ENCODE measurements at regions not wholly inside any gene's neighbourhood (a gene's known extent, or its start where the extent isn't known, plus 50 kb on each side); places are given as distances from the start of the nearest gene placed in this dataset.

DNA sequence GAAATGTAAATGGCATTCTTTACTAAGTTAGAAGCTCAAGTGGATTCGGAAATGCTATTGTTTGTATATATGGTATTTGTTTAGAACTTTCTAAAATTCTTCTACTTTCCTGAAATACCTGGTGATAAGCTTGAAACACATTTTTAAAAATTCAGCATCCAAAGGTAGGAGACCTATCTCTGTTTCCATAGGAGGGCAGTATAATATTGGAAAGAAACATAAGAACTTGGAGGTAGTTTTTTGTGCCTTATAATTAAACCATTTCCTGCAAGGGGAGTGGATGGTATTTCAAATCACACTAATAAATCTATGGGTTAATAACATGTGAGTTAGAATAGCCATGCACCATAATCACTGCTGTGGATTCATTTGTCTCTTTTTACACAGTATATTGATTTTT lies 217.4 kb upstream of the AADAT start:
- DNase-seq (ENCODE audit: low read depth, low spot score) = no peak

DNA sequence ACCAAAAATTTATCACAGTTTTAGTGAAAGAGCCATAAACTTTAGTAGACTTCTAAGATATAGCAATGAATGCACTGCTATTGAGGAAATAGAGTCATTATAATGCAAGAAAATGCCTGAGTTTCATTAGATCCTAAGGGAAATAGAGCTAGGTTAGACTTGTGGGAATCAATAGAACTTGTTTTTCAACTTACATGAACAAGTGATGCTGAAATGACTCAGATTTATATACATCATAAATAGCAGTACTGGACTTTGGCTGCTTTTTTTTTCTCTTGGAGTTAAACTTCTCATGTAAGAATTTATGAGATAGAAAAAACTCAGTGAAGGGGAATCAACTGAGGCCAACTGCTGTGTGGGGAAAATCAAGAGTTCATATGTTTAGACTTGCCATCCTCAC lies 216.5 kb upstream of the AADAT start:
- DNase-seq (ENCODE audit: low read depth, low spot score) = no peak

DNA sequence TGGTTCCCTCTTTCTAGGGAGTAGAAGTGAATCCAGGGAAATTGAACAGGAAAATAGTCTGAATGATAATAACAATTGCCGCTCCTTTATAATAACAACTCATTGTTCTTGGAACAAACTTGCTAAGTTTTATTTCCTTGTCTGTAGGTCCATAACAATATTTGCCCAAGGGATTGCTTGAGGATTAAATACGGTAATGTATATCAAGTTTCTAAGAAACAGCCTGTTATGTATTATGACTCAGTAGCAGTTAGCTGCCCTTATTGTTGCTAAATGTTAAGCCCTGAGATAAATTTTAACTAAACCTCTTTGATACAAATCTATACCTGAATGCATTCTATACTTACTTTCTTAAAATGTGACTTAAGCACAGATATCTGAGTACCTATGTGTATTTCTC lies 215.9 kb upstream of the AADAT start:
- no peak for DNase-seq (ENCODE audit: low read depth, low spot score)

DNA sequence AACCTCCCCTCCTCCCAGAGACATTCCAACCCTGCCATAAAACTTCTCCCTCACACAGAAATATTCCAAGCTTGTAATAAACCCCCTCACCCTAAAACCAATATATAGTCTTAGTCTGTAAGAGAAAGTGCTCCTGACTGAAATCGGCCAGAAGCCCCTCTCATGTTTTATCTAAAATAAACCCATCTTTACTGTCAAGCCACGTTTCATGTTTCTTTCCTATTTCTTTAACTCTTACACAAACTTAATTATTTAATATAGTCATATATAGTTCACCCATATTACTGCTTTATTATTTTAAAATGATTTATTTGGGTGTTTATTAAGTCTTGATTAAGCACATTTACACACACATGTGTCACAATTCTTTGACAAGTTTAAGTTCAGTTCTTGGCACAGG lies 191.3 kb upstream of the AADAT start:
- no peak for DNase-seq (ENCODE audit: low read depth, low spot score)

DNA sequence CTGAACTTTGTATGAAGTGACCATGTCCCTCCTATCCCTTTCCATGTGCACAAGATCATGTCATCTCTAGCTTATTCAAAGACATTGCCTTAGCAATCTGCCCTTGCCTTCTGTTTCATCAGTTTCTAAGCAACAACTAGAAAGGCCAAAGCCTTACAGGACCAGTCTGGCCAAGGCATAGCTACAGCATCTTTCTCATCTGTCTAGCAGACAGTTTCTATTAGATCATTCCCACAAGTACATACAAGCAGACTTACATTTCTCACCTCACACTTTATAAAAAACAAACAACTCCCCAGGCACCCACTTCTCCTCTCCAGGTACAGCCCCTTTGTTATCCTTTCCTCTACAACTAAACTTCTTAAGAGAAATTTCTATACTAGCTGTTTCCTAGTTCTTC lies 188.7 kb upstream of the AADAT start:
- no peak for DNase-seq (ENCODE audit: low read depth, low spot score)

DNA sequence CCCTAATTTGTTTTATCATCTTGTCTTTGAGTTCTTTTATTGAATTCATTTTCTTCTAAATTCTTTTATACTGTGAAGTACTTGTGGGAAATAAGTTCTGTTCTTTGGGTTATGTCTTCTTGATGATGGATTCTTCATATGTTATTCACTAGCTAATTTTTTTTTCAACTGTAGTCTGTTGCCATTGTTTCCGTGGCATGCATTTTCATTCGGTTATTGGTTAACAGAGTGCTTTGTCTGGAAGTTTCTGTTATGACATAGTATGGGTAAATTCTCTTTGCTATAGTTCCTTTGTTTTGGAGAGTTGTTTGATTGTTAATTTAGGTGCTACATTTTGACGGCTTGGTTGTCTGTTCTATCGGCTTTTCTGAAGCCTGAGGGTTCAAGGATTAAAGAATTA lies 184.9 kb upstream of the AADAT start:
- no peak for DNase-seq (ENCODE audit: low read depth, low spot score)

DNA sequence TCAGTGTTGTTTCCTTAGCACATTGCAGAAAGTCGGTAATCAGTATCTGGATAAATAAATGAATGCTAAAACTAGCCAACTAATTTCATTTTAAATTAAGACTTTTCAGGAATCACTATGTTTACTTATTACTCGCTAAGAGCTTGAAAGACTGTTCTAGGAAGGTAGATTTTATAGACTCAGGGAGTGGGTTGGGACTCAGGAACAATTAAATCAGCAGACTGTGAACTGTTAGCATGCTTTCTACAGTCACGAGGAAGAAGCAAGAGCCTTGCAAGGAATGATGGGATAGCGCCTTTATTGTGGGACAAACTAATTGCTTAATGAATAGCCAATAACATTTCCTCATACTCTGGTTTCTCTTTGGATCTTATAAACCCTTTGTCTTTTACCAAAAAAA lies 183.2 kb upstream of the AADAT start:
- no peak for DNase-seq (ENCODE audit: low read depth, low spot score)

DNA sequence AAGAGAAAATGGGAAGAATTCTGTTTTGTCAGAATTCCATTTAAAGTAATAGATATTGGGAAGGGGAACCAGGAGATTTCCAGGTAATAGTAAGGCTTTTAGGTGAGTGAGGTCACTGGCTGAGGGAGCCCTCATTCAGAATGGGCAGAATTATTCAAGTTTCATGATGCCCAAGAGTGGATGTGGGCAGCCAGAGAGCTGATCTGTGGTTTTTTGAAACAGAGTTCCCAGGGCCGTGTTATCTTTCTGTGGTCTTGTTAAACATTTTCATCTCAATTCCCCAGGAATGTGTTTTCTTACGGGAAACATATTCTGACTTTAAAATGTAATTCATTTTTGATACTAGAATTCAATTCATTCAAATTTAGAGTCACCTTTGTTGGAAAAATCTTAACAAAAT lies 182.0 kb upstream of the AADAT start:
- no peak for DNase-seq (ENCODE audit: low read depth, low spot score)

DNA sequence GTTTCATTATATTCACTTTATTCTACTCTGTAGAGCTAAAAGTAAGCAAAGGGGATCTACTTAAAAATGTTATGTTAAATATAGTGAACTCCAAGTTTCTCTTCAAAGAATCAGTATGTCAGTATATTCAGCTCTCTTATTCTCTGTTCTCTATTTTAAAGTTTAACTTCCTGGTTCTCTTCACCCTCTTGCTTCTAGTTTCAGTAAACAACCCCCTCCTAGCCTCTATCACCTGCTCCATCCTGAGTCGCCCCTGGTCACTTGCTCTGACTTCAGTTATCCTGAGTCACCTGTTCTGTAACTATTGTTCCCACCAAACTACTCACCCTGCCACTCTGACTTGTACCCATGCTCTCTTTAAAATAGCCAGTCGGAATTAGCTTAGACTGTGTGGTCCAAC lies 180.9 kb upstream of the AADAT start:
- DNase-seq (ENCODE audit: low read depth, low spot score) = no peak

DNA sequence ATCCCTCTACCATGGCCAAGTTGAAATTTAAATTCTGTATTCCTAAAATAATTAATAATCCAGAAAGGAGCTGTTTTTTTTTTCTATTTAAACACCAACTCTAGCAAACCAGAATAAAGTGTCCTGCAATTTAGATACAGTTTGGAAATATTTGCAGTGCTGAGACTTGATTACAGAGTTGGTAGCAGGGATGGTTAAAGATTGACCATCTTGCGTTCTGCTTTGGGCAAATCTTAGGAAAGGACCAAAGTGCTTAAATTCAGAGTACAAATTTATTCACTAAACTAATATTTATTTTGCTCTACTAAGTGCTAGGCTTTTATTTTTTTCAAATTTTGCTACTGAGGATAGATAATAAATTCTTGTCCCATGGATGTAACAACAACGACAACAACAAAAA lies 180.2 kb upstream of the AADAT start:
- no peak for DNase-seq (ENCODE audit: low read depth, low spot score)

DNA sequence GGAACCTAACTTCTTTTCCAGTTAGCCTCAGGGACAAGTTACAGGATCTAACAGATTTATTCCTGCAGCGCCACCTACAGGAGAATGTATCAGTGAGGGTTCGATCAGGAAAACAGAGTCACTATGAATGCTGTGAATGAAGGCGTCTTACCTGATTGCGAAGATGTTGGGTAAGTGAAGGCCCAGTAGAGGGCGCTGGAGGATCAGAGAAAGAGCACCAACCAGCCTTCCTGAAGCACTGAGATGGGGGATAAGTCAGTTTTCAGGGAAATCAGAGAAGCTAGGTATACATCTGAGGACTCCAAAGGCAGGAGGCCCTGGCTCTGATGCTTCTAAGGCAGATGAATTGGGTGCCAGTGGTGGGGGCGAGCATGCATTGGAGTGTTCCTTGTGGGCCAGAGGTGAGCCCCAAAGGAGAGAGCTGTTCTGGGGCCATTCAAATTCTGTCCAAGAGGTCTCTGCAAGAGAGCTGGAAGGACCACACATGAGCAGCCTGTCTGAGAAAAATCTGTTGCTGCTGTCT lies 169.9 kb upstream of the AADAT start:
- peak; percentile 7 for DNase-seq (ENCODE audit: low read depth, low spot score)

DNA sequence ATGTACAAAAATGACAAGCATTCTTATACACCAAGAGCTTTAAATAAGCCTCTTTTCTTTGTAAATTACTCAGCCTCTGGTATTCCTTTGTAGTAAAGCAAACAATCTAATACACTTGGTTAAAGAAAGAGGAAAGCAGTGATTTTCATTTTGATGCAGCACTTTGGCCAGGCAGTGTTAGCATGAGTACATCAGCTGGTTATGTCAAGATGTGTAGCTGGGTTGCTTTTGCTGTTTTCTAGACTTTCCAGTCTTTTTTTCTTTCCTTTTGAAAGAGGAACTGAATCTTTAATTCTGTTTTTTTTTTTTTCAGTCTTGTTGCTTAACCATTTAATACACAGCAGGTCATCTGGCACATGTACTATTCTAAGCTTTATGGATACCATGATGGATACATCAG lies 167.1 kb upstream of the AADAT start:
- DNase-seq (ENCODE audit: low read depth, low spot score) = no peak

DNA sequence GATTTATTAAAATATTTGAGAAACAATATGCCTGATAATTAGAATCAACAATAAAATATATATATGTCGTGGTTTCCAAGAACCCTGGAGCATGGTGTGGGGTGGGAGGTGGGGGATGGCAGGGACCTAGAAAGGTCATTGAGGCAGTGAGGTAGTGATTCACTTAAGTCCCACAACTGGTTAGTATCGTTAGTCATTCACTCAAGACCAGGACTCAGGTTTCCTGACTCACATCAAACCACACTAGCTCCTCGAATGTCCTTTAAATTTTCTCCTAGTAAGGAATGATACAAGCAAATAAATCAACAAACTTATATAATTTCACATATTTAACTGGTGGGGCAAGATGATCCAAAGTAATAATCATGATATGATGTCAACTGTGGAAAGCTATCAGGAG lies 158.8 kb upstream of the AADAT start:
- DNase-seq (ENCODE audit: low read depth, low spot score) = no peak

DNA sequence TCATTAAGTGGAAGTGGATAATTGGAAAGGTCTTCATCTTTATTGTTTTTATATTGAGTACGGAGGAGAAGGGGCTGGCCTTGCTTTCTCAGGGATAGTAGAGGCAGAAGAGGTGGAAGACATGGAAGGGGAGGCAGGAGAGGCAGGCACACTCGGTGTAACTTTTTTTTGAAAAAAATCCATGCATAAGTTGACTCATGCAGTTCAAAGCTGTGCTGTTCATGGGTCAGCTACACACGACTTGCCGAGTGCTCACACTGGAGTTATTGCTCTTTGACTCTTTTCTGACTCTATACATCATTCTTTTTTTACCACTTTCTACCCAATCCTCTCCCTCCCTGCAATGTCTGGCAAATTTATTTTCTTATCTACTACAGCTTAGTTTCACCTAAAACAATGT lies 158.3 kb upstream of the AADAT start:
- DNase-seq (ENCODE audit: low read depth, low spot score) = no peak

DNA sequence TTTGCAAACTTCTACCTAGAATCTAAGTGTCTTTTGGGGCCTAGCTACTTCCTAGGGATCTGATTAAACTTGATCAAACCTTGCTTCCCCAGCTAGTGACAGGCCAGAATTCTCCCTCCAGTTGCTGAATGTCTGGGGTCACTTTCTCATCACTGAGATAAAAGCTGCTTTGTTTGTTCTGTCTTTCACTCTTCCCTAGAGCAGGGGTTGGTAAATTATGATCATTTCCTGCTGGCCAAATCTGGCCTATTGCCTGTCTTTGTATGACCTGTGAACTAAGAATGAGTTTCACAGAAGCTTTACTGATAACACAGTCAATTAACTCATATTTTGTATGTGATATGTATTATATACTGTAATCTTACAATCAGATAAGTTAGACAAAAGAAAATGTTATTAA lies 157.8 kb upstream of the AADAT start:
- DNase-seq (ENCODE audit: low read depth, low spot score) = no peak

DNA sequence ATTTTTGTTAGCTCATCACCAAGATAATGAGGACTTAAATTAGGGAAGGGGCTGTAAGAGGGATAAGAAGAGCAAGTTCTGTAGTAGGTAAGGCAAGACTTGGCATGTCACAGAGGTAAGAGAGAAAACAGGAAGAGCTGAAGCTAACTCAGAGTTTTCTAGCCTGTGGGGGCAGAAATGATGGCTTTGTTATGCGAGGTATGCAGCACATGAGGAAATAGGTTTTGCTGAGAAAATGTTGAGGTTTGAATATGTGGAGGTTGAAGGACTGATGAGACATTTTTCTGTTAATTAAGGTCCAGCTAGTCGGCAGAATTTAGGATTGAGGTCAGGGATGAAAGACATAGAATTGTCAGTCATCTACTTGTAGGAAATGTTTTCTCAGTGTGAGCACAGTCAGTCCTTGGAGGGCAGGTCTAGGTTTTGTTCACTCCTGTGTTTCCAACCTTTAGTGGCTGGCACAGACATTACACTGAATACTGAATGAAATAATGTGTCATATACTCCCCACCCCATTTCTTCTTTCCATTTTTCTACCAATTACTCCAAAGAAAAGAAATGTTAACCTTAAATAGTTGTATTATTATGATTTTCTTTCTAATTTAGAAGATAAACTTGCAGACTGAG lies 154.0 kb upstream of the AADAT start:
- DNase-seq (ENCODE audit: low read depth, low spot score) = no peak

DNA sequence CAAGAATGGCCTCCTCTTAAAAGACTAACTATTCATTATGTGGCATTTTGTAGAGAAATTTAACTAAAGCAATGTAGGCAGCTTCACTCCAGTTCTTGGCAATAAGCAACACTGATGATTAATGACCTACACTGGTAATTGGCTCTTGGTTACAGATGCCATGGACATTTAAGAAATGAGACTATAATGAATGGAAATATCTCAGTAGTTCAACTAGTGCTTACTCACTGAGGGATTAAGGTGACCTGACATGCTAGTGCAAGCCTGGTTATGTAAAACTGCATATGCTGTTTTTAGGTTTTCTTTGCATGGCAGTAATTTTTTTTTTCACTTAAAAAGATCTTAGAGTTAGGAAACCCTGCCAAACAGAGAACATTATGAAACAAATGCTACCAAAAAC lies 152.7 kb upstream of the AADAT start:
- no peak for DNase-seq (ENCODE audit: low read depth, low spot score)

DNA sequence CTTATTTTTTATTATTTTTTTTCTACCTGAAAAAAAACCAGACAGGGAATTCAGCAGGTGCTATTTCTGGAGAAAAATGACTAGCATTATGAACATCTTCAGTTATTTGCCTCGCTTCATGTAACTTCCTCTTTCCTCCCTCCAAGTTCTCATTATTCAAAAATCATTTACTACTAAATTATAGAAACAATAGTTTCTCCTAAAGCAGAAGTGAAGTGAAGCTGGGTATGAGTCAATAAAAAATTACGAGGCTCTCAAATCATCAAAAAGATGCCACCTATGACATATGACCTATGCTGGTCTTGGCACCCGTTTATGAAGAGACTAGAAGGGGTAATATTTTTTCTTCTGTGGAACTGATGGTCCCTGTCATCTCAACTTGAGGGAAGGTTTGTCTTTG lies 145.0 kb upstream of the AADAT start:
- DNase-seq (ENCODE audit: low read depth, low spot score) = no peak

DNA sequence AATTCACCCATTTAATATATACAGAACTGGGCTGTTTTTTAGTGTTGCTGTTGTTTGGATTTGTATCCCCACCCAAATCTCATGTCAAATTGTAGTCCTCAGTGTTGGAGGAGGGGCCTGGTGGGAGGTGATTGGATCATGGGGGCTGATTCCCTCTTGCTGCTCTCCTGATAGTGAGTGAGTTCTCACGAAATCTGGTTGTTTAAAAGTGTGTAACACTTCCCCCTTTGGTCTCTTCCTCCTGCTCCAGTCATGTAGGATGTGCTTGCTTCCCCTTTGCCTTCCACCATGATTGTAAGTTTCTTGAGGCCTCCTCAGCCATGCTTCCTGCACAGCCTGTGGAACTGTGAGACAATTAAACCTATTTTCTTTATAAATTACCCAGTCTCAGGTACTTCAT lies 141.6 kb upstream of the AADAT start:
- no peak for DNase-seq (ENCODE audit: low read depth, low spot score)

DNA sequence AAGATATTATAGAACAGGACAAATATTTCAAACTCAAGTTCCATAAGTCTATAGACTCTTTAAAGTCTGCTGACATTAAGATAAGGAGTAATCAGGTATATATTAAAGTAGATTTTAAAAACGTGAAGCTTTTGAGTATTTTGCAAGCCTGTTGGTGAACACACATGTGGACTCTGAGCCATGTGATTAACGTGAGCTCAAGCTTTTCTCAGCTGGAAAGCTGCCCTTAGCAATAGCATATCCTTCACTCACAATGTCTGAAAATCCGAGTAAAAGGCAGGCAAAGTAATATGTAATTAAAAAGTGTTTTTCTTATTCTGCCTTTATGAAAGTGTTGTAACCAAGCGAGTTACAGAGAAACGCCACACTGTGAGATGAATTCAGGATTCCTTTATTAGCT lies 140.5 kb upstream of the AADAT start:
- no peak for DNase-seq (ENCODE audit: low read depth, low spot score)

DNA sequence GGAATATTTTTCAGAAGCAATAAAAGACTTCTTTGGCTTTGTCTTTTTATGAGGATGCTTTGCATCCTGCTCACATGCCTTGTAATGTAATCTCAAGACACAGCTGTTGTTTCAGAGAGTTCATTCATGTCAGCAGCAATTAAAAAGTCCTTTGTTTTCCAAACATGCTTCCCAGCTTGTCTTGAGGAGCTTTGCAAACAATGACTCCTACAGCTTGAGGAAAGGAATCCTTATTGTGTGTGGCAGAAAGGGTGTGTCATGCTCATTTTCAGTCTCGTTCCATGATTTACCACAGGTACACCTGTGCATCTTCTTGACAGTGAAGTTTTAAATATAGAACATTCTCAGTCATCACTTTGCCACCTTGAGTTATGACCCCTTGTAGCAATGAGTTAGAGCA lies 139.2 kb upstream of the AADAT start:
- no peak for DNase-seq (ENCODE audit: low read depth, low spot score)

DNA sequence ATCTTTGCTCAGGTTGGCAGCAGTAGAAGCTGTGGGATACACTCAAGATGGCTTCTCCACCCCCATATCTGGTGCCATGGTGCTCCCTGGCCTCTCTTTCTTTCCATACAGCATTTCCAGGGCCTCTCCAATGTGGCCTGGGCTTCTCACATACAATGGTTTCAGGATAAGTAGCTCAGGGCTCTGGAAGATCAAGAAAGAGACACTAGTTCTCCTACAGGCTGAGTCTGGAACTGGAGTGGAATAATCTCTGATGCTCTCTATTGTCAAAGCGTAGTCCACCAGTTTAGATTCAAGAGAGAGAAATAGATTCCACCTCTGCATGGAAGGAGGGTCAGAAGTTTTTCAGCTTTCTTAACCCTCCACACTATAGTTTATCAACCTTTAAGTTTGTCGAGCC lies 138.2 kb upstream of the AADAT start:
- DNase-seq (ENCODE audit: low read depth, low spot score) = no peak

DNA sequence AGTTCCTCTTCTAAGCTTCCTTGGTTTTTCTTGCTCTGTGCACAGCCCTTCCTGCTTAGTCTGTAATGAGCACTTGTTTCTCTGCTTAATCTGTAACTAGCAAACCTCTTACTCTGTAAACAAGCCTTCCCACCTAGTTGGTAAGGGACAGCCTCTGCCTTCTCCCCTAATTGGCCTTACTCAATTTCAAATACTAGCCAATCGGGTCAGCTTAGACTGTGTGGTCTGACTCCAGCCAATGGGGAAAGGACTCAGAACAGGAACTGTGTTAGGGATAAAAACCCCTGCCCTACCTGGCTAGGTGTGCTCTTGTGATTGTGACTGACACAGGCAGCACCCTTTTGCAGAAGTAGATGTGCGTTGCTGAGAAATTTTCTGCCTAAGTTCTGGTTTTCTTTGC lies 136.5 kb upstream of the AADAT start:
- DNase-seq (ENCODE audit: low read depth, low spot score) = no peak

DNA sequence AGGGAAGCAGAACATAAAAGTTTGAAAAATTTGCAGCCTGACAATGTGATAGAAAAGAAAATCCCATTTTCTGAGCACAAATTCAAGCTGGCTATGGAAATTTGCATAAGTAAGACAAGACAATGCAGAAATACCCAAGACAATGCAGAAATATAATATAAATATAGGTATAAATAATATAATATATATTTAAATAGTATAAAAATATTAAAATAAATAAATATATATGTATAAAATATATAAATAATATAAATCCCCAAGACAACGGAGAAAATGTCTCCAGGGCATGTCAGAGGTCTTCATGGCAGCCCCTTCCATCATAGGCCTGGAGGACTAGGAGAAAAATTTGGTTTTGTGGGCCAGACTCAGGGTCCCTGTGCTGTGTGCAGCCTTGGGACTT lies 125.0 kb upstream of the AADAT start:
- no peak for DNase-seq (ENCODE audit: low read depth, low spot score)
